Calu3 (cell line): ENCODE measurements at regions not wholly inside any gene's neighbourhood (a gene's known extent, or its start where the extent isn't known, plus 50 kb on each side); places are given as distances from the start of the nearest gene placed in this dataset.
A peak's percentile ranks its signal among the peaks of the same experiment; 100 is the strongest.

Source experiments
- BruUV-seq: library from RNA; stranded (reverse); fragments of 400-500 nt; replicated peaks from 2 replicates; lab custom pipeline; 2021; lab: Mats Ljungman, UMichigan
- CTCF ChIA-PET: fragments of 300-600 bp; sonication (Branson Sonifier 250); formaldehyde crosslinking; loops from one replicate; lab custom pipeline; 2022; ENCODE audit warnings: antibody characterized with exemption; lab: Charles Lee
- DNase-seq: peaks from one replicate; pipeline ENCODE4 v3.0.0; 2022
- H3K27ac Mint-ChIP-seq: one replicate; pipeline ENCODE4 v1.8.0; 2022; ENCODE audit warnings: mixed read lengths; ENCODE audit not compliant: unreplicated experiment
- H3K27me3 Mint-ChIP-seq: one replicate; pipeline ENCODE4 v1.8.0; 2022; ENCODE audit warnings: mixed read lengths; ENCODE audit not compliant: unreplicated experiment
- H3K36me3 Mint-ChIP-seq: one replicate; pipeline ENCODE4 v1.8.0; 2022; ENCODE audit warnings: mild to moderate bottlenecking, moderate library complexity, mixed read lengths; ENCODE audit not compliant: insufficient read depth, unreplicated experiment
- H3K4me1 Mint-ChIP-seq: one replicate; pipeline ENCODE4 v1.8.0; 2022; ENCODE audit warnings: mild to moderate bottlenecking, low read depth, mixed read lengths; ENCODE audit not compliant: unreplicated experiment
- H3K4me3 Mint-ChIP-seq: one replicate; pipeline ENCODE4 v1.8.0; 2022; ENCODE audit warnings: mild to moderate bottlenecking, low read depth, moderate library complexity, mixed read lengths; ENCODE audit not compliant: unreplicated experiment
- H3K9me3 Mint-ChIP-seq: one replicate; pipeline ENCODE4 v1.8.0; 2022; ENCODE audit warnings: low read depth, mixed read lengths; ENCODE audit not compliant: unreplicated experiment
- intact Hi-C: fragments of 100-400 bp; cut with micrococcal nuclease; formaldehyde crosslinking; loops from one replicate; pipeline ENCODE4 v1.10.0; 2022; ENCODE audit not compliant: unreplicated experiment
- TF ChIP-seq, protein P1 (sequence below): fragments of 200-600 bp; IDR thresholded peaks from one replicate; pipeline ENCODE4 v1.8.0; 2022; ENCODE audit warnings: antibody characterized with exemption; ENCODE audit not compliant: unreplicated experiment

DNA sequence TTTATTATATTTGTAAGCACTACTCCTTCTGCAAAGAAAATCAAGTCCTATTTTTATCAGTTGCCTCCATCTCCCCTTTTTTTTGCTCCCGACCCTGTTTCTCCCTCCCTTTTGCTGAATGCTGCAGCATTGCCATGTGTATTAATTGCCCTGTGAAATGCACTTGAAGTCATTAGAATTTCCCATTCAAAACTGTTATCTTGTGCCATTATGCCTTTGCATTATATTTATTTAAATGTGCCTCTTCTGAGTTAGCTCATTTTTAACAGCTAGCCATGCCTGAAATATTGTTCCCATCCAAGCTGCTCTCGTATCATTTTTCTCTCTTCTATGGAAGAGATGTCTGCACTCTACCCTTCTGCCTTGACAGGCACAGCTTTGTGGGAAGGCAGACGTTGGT, 404.0 kb upstream of the PLXNA2 start:
- BruUV-seq, result no TSS peak

GRCh38 chr1:208652296-208653160, 408.3 kb upstream of the PLXNA2 start:
- H3K4me3 Mint-ChIP-seq, result no peak overlapping the region
- TF ChIP-seq, protein P1, sequence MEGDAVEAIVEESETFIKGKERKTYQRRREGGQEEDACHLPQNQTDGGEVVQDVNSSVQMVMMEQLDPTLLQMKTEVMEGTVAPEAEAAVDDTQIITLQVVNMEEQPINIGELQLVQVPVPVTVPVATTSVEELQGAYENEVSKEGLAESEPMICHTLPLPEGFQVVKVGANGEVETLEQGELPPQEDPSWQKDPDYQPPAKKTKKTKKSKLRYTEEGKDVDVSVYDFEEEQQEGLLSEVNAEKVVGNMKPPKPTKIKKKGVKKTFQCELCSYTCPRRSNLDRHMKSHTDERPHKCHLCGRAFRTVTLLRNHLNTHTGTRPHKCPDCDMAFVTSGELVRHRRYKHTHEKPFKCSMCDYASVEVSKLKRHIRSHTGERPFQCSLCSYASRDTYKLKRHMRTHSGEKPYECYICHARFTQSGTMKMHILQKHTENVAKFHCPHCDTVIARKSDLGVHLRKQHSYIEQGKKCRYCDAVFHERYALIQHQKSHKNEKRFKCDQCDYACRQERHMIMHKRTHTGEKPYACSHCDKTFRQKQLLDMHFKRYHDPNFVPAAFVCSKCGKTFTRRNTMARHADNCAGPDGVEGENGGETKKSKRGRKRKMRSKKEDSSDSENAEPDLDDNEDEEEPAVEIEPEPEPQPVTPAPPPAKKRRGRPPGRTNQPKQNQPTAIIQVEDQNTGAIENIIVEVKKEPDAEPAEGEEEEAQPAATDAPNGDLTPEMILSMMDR, result peak; percentile 69
- no TSS peak for BruUV-seq
- intact Hi-C loops, result loop anchor here (1.0 to 10.0 kb wide), 7 partner anchors 352 to 914 kb away; no protein-coding TSS in a partner anchor
- H3K4me1 Mint-ChIP-seq, result no peaks in the 10 kb centered on the region
- peak; percentile 46 for DNase-seq
- H3K27ac Mint-ChIP-seq, result no peak overlapping the region
- peaks cover 51% of the 10 kb centered on the region for H3K27me3 Mint-ChIP-seq
- H3K36me3 Mint-ChIP-seq, result no peaks in the 10 kb centered on the region
- CTCF ChIA-PET, result interaction anchor here (0.6 to 1.4 kb wide), 8 partner anchors 9 to 913 kb away, joined by 3 to 11 read pairs (median 4); no protein-coding TSS in a partner anchor
- H3K9me3 Mint-ChIP-seq, result no peaks in the 10 kb centered on the region

More for the DNA sequence above, 404.0 kb upstream of the PLXNA2 start:
- TF ChIP-seq, protein P1, result no peak
- H3K4me1 Mint-ChIP-seq, result no peaks in the 10 kb centered on the region
- no peak overlapping the region for H3K4me3 Mint-ChIP-seq
- H3K27ac Mint-ChIP-seq, result no peak overlapping the region
- H3K27me3 Mint-ChIP-seq, result peaks cover 39% of the 10 kb centered on the region
- intact Hi-C loops, result no loop called here
- CTCF ChIA-PET, result interaction anchor here (0.5 kb wide), 2 partner anchors 216 to 898 kb away, joined by 3 to 4 read pairs; no protein-coding TSS in a partner anchor
- no peaks in the 10 kb centered on the region for H3K36me3 Mint-ChIP-seq
- no peaks in the 10 kb centered on the region for H3K9me3 Mint-ChIP-seq
- DNase-seq, result no peak

DNA sequence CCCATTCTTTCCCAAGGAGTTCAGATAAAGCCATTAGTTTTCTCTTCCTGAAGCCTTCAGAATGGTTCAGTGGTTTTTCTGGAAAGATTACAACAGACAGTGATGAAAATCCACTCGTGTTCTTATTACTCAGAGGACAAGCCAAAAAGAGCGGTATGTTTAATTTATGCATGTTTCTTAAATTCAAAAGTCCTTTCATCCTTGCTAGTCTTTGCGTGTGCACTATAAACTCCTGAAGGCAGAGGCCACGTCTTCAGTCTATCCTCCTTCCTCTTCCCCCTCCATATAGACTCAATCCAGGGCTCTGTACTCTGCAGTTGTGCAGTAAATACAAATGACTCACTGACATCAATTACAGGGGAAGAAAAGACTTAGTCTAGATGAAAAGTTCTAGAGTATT, 409.2 kb upstream of the PLXNA2 start:
- H3K27me3 Mint-ChIP-seq, result peaks cover 43% of the 10 kb centered on the region
- no peak overlapping the region for H3K4me3 Mint-ChIP-seq
- H3K36me3 Mint-ChIP-seq, result no peaks in the 10 kb centered on the region
- intact Hi-C loops, result loop anchor here (1.0 to 10.0 kb wide), 4 partner anchors 351 to 699 kb away; no protein-coding TSS in a partner anchor
- H3K27ac Mint-ChIP-seq, result no peak overlapping the region
- H3K4me1 Mint-ChIP-seq, result no peaks in the 10 kb centered on the region
- DNase-seq, result no peak
- CTCF ChIA-PET, result interaction anchor here (0.8 to 1.4 kb wide), 5 partner anchors 12 to 912 kb away, joined by 3 to 11 read pairs (median 4); no protein-coding TSS in a partner anchor
- TF ChIP-seq, protein P1, result no peak
- no peaks in the 10 kb centered on the region for H3K9me3 Mint-ChIP-seq
- no TSS peak for BruUV-seq

DNA sequence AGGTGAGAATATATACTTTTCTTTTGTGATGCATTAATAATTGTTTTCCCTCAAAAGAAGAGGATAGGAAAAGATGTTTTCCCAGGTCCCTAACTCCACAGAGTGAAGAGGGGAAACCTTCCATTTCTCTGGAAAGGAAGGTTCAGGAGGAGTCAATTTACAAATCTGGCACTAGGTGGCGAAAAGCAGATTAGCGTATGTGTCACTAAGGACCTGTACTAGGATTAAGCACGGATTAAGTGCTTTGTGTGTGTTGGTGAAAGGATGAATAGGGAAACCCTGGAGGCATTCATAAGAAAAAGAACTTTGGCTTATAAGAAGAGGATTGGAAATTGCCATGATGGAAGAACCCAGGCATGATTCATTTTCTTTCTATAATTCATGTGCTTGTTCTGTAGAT, 410.1 kb upstream of the PLXNA2 start:
- H3K36me3 Mint-ChIP-seq, result no peaks in the 10 kb centered on the region
- H3K27ac Mint-ChIP-seq, result no peak overlapping the region
- intact Hi-C loops, result loop anchor here (1.0 to 10.0 kb wide), 4 partner anchors 351 to 698 kb away; no protein-coding TSS in a partner anchor
- no peak overlapping the region for H3K4me3 Mint-ChIP-seq
- no peaks in the 10 kb centered on the region for H3K9me3 Mint-ChIP-seq
- no TSS peak for BruUV-seq
- H3K27me3 Mint-ChIP-seq, result peaks cover 39% of the 10 kb centered on the region
- DNase-seq, result peak; percentile 25
- CTCF ChIA-PET, result interaction anchor here (1.0 kb wide), 1 partner anchor 553 kb away, joined by 4 read pairs; no protein-coding TSS in a partner anchor
- TF ChIP-seq, protein P1, result peak; percentile 58
- no peaks in the 10 kb centered on the region for H3K4me1 Mint-ChIP-seq
